Hematopoietic multipotent progenitor cell treated with erythropoietin and hydrocortisone succinate and interleukin-3 and kit ligand, for 17 days (in vitro differentiated cells): ENCODE measurements at regions not wholly inside any gene's neighbourhood (a gene's known extent, or its start where the extent isn't known, plus 50 kb on each side); places are given as distances from the start of the nearest gene placed in this dataset.

ENCODE experiments used
- DNase-seq: peaks from one replicate; pipeline ENCODE4 v3.0.0-alpha.2; 2015; ENCODE audit warnings: low spot score

DNA sequence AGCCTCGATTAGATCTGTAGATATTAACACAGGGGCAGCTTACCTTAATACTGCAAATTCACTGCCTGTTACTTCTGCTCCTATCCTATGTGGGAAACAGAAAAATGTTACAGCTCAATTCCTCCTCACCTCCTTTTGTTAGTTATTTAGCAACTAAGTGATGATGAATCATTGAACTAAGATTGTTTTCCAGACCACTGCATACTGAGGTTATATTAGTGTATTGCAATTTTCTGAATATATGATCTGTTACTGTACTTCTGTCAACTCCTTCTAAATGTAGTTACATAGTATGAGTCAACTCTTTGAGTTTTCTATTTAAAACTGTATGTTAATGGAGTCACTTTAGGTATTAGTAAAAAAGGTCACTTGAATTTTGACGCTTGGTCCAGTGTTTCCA, 331.5 kb upstream of the SLCO3A1 start:
- no peak for DNase-seq

DNA sequence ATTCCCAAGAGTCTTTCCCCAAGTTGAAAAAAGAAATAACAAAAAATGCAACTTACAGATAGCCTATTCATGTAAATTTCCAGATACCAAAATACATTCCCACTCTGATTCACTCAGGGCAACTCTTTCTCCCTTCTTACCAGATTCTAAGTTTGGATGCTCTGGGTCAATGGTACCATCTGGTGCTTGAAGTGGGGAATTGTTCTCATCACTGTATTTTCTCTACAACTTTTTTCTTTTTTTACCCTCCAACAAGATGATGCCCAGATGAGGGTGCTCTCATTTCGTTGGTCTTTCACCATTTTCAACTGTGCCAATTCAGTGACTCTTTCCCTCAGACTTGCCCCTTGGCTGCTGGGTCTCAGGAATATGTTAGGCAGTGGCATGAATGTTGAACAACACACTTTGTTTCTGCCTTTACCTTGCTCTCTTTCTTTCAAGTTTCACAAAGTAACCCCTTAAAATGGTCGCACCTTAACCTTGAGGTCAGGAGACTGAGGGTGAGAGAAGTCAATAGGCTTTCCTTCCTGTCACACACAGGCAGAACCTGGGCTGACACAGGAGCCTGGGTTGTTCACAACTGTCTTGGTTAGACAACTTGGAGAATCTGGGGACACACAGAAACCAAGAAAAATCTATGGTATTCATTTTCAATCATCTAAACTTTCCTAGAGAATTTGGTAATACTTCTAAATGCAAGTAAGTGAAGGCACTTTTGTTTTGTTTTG, 330.7 kb upstream of the SLCO3A1 start:
- peak; percentile 41 for DNase-seq

DNA sequence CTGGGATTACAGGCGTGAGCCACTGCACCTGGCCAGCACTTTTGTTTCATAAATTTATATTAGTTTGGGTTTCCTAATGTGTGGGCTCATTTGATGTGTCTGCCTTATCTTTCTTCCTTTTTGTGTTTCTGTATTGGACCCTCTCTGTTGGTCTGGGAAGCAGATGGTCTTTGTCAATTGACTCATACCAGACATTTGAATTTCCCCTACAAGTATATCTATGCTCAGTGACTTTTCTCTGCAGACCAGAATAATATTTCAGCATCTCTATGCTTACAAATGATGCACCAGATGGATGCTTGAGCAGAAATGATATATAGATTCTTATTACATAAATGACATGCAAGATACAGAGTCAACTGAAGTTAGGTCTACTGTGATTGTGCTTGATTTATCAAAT, 329.9 kb upstream of the SLCO3A1 start:
- DNase-seq: no peak

DNA sequence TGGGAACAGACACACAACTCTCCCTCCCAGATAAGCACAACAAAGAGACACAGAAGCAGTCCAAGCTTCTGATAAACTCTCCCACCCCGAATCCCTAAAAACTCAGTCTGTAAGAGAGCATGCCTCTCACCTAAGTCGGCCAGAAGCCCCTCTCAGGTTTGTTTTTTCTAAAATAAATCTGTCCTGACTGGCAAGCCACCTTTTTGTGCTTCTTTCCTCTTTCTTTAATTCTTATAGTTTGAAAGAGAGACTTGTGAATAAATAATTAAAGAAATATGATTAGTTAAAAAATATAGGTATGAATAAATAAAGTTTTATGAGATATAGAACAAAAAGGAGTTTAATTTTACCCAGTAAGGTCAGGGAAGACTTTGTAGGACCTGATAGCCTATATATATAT, 329.0 kb upstream of the SLCO3A1 start:
- DNase-seq: no peak

DNA sequence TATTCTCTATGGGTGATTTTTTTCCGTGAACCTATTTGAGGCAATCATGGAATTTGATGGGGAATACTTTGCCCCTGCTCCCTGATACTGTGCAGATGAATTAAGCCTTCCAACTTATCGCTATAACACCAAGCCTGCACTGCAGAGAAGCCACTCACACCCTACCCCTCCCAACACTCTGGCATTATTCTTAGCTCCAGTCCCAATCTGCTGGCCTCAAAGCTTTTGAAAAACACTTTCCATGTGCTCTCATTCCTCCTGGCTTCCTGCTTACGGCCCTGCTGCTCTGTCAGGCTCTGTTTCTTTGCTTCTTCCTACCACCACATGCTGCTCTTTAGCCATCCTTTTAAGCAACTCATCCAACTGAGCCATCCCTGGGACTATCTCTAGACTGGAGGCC, 327.8 kb upstream of the SLCO3A1 start:
- no peak for DNase-seq

DNA sequence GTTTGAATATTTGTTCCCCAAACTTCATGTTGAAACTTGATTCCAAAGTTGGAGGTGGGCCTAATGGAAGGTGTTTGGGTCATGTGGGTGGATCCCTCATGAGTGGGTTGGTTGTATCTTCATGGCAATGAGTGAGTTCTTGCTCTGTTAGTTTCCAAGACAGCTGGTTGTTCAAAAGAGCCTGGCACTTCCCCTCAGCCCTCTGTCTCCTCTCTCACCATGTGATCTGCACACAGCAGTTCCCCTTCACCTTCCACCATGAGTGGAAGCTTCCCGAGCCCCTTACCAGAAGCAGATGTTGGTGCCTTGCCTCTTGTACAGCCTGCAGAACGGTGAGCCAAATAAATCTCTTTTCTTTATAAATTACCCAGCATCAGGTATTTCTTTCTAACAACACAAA, 327.1 kb upstream of the SLCO3A1 start:
- no peak for DNase-seq

DNA sequence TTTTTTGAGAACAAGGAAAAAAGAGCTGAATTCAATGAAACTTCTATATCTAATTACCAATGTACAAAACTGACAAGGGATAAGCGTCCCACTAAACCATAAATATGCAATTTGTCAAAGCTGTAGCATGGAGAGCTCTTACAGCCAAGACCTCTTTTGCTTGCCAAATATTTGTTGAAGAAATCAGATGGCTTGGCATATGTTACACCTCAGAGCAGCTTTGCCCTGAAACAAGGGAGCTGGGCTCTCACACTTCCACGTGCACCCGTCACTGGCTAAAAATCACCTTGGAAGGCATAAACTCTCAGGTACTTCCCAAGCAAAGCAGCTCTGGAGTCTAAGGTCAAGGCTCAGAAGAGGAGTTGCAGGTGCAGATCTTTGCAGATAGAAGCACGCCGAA, 324.7 kb upstream of the SLCO3A1 start:
- no peak for DNase-seq

DNA sequence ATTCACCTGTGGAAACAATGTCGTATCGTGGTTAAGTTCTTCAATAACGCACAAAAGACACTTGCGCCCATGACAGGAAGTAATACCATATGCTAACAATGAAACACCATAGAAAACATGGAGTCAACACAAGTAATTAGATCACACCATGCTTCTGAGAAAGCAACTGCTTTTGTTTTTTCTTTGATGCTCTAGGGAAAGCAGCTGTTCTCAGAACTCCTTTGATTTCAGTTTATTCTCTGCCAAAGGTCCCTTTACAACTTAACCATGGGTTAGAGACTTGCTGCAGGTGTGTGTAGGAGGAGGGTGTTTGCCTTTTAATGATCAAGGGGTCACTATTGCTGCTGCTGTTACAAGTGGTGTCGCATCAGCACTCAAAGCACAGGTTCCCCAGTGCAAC, 324.0 kb upstream of the SLCO3A1 start:
- DNase-seq: no peak

DNA sequence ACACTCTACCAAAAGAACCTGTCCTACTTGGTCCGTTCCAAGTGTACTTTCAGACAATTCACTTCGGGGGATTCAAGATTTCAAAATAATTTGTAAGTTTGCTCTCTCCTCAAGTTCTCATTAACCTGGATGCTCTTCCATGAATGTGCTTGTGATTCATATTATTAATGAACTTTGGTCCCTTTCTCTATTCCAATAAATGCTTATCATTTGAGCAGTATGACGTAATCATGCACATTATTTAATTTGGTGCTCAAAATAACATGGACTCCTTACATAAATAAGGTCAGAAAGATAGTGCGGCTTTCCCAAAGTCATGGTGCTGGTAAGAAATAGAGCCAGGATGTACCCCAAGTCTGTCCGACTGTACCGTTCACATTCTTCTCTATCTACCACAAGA, 323.2 kb upstream of the SLCO3A1 start:
- DNase-seq: no peak

DNA sequence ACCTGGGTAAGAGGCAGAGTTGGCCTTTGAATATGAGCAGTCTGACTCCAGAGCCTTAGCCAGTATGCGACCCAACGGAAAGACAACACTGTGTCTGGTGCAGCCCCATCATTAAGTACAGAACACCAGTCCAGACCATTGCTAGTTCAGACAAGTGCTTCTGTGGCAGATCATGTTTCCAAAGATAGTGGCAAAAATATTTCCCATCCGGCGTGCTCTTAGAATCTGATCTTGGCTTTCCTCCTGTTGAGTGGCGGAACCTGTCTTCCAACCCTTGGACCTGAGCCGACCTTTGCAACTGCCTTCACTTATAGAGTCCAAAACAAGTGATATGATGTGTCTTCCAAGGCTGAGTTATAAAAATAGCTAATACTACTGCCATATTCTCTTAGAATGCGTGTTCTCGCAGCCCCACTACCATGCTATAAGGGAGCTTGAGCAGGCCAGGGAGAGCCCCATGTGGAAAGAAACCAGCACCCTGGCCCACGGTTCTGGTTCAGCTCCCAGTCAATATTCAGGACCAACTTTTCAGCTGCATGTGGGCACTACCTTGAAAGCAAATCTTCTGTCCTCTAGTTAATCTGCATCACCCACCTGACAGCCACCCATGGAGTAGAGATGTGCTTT, 322.4 kb upstream of the SLCO3A1 start:
- no peak for DNase-seq

DNA sequence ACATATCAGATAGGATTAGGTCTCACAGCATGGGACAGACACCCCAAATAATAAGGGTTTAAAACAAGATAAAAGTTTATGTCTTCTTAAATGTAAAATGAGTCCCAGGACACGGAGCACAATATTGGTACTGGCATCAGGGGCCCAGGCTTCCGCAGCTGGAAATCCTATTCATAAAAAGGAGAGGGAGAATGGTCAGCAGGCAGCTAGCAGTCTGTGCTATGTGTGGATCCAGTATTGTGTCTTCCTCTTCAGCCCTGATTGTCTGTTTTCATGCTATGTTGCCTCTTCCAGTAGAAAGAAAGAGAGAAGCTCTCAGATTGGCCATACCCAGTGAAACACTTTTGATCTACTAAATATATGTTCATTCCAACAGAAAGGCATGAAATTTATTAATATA, 319.3 kb upstream of the SLCO3A1 start:
- no peak for DNase-seq

DNA sequence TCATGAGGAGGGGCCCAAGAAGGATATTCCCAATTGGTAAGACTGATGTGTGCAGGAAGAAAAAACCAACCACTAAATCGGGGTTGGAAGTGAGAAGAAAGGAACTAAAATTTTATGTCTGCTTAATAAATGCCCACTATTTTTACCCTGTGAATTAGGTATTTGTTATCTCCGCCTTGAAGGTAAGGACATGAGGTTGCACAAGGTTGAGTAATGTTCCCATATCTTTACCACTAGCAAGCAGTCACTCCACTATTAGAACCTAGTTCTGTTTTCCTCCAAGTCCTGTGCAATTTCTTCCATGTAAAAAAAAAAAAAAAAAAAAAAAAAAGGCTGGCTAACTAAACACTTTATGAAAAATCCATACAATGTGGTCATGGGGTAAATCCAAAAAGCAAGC, 318.5 kb upstream of the SLCO3A1 start:
- DNase-seq: no peak

DNA sequence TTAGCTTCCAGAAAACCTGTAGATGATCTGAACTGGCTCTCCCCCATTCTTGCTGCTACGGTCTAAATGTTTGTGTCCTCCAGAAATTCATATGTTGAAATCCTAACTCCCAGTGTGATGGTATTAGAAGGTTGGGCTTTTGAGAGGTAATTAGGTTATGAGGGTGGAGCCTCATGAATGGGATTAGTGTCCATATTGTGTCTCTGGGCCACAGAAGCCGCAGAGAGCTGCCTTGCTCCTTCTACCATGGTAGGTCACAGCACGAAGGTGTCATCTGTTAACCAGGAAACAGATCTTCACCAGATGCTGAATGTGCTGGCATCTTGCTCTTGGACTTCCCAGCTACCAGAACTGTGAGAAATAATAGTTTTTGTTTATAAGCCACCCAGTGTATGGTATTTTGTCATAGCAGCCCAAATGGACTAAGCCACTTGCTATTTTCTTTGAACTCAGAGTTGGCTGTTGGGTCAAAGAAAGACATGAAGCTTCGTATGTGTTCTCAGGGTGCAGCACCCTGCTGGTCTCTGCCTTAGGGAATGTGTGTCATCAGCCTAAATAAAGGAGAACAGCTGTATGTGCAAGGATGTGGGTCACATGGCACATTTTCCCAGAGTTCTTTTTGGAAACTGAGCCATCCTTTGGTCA, 317.5 kb upstream of the SLCO3A1 start:
- DNase-seq: no peak

DNA sequence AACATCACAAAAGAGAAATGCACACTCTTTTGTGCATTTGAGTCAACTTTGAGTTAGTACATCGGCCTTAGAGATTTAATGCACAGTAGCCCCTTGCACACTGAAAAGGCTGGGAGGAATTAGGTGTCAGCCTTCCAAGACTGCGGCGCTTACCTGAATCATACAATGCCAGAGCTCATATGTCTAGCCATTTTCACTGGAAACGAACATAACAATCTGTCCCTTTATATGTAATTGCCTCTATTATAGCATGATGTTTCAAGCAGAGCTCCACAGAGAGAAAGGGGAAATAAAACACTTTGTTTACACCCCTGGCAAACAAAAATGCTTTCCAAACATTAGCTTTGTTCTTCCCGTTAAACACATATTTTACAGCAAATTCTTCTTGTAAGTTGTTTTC, 315.7 kb upstream of the SLCO3A1 start:
- DNase-seq: no peak

DNA sequence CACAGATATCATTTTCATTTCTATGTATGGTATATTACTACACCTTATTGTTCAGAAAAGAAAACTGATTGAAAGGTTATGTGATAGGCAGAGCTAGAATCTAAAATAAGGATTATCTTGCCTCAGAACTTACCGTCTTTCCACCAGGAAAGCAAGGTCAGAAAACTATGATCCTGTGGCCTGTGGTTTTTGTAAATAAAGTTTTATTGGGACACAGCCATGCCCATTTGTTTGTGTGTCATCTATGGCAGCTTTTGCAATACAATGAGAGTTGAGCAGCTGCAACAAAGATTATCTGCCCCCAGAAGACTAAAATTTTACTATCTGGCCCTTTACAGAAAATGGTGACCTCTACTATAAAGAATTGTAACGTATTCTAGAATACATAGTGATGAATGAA, 314.7 kb upstream of the SLCO3A1 start:
- no peak for DNase-seq

DNA sequence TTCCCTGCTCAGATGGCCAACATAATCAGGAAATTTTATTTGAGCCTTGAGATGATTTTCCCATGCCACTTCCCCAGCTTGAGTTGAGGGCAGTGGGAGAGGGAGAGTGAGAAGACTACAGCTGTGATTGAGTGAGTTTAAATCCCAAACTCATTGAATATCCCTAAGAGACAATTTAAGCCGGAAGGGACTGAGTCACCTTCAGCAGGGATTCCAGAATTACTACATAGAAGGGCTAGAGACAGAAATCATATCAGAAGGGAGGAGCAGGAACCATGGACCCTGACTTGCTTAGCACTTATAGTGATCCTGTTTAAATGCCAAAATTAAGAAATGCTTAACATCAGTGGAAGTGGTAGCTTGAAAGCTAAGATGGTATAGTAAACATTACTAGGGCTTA, 312.2 kb upstream of the SLCO3A1 start:
- DNase-seq: no peak

DNA sequence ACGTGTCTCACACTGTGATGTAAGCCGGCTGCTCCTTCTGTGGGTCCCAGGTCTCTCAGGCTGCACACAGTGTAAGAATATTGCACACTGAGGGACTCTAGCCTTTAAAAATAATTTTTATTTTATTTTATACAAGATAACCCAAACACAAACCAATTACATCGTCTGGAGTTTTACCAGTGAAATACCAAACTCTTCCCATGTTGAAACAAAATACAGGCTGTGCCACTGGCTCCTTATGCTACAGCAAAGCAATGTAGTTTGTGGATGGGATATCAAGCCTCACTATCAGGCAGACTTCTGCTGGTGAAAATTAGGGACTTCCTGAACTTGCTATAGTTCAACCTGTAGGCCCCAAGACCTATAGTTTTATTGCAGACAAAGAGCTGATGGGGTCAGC, 311.3 kb upstream of the SLCO3A1 start:
- no peak for DNase-seq

DNA sequence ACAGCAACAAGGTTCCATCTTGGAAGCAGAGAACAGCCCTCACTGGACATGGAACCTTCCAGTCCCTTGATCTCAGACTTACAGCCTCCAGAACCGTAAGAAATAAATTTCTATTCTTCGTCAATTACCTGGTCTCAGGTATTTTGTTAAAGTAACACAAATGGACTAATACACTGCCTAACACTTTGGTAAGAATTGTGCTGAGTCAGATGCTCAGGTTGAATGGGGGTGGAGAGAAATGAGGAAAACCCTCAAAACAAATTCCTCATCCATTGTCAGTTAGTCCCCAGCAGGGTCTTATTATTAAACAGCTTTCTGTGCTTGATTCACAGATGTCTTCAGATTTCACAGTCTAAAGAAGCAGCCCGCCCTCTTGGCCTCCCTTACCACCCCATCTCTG, 306.2 kb upstream of the SLCO3A1 start:
- DNase-seq: no peak

DNA sequence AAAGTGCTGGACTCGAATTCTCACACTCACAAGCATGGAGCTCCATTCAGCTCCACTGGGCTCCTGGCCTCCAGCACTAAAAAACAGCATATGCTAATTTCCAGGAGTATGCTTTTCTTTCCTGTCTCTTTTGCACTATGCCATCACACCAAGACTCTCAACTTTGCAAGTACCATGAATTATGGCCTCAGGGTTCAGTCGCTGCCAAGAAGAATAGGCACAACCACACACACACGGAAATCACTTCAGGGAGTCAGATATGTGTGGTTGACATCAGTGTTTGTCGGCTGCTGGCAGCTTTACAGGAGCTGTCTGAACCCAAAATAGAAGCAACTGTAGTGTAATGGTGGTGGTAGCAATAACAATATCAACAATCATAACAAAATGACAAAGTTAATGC, 305.0 kb upstream of the SLCO3A1 start:
- DNase-seq: no peak

DNA sequence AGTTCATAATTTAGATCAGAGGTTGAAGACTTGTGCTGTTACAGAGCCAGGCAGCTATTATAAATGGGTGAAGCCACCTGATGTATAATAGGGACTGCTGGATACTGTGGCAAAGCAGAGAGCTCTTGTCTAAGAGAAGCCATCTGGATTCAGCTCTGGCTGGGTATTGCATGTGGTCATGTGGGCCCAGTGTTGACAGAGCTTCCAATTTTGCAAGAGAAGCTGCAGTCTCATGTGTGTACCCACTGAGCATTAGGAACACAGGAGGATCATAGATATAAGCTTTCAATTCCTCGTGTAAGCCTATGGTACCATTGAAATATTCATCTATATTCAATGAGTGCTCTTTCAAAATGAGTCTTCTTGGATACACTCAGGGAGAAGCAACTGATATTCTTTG, 303.9 kb upstream of the SLCO3A1 start:
- no peak for DNase-seq

DNA sequence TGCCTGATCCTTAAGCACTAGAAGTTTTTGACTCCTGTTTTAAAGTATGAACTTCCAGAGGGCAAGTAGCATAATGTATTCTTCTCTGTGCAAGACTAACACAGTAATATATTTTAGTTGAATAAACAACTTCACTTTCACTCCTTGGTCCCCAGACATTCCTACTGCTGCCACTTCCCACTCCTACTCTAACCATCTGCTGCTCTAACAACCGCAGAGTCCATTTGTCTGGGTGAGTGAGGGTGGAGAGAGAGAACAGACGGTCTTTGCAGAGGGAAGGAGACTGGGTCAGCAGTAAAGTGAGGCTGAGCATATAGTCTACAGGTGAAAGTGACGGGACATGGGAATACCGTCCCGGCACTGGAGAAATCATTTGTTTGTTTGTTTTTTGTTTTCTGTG, 301.0 kb upstream of the SLCO3A1 start:
- no peak for DNase-seq

DNA sequence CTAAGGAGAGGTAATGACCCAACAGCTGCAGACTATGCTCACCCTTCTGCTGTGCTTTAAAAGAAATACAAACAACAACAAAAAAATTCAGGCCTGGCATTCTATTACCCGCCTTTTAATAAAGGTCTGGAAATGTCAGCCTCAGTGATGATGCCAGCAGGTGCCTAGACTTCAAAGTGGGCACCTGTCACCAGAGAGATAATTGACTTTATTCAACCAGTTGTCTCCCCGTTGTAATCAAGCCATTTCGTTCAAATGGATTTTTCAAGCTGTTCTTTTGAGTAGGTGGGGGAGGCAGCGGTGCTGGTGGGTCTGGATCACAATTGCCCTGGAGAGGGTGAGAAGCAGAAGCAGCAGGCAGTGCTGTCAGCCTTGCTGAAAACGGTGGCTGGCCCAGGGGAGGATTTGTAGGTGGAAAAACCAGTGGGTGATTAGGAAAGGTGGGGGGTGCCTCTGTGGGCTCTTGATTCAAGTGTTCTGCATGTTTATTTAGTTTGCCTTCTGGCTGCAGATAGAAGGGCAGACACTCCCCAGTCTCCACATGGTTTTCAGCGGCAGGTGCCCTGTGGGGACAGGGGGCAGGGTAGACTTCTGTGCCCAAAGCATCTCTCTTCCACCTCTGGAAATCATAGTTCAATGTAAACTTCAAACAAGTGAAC, 300.2 kb upstream of the SLCO3A1 start:
- no peak for DNase-seq

DNA sequence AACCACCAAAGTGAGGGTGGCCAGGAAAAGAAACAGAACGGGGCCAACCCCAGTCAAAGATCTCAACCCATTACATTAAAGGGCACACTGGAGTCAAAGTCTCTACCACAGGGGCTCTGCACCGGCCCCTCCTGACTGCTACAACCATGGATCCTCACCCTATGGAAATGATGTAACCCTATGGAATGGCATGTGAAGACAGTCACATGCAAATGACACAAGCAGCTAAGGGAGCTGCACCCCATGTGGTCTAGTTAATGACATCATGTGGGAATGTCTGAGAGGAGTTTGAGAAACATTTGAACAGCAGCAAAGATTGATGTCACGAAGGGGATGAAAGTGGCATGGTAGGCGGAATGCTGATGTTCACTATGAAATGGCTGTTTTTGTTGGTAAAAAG, 298.2 kb upstream of the SLCO3A1 start:
- DNase-seq: no peak
